Activated CD4-positive, alpha-beta T cell treated with anti-CD3 and anti-CD28 coated beads for 24 hours (primary cell): ENCODE measurements at regions not wholly inside any gene's neighbourhood (a gene's known extent, or its start where the extent isn't known, plus 50 kb on each side); places are given as distances from the start of the nearest gene placed in this dataset.

Experiments
- DNase-seq, 2 donors: peaks; one replicate each; pipeline ENCODE4 v3.0.0-alpha.2; 2020; ENCODE audit warnings: low read depth in 2 of 2

DNA sequence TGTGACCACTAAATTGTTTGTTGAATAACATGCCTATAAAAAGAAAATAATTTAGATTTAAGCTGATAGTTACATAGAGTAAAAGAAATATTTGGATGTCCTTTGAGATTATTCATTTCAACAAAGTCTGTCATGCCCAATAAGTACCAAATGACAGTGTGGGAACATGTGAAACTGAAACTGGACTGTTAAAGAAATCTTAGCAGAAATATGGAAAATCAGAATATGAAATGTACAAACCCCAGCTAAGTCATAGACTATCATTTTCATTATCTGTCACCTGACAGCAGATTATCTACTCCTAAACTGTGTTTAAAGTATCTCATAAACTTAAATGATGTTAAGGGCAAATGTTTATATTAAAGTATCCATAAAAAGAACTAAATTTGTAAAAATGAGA, 437.8 kb upstream of the FAM241A start:
- DNase-seq = no peak

GRCh38 chr4:111712093-111712677, 433.1 kb upstream of the FAM241A start:
- no peak for DNase-seq

DNA sequence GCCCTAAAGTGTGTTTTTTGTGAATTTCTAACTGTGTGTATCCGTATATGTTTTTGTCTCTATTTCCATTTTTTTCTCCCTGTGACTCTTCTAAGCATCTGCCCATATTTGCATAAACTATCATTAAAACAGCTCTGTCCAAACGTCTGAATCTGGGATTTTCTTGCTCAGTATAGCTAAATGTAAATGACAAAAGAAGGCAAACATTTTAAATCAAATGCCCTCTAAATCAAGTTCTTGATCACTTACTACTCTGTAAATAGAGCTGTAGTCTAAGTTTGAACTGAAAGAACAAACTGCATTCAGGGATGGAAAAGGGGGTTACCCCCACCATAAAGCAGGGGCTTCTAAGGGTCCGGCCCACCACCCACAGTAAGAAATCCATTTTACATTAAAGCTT, 432.0 kb upstream of the FAM241A start:
- no peak for DNase-seq

GRCh38 chr4:111717921-111718320, 427.3 kb upstream of the FAM241A start:
- no peak for DNase-seq

- no peak for DNase-seq
Observed at GRCh38 chr4:111718763-111719559, 426.3 kb upstream of the FAM241A start.

- no peak for DNase-seq
Observed at GRCh38 chr4:111720866-111721265, 424.4 kb upstream of the FAM241A start.

DNA sequence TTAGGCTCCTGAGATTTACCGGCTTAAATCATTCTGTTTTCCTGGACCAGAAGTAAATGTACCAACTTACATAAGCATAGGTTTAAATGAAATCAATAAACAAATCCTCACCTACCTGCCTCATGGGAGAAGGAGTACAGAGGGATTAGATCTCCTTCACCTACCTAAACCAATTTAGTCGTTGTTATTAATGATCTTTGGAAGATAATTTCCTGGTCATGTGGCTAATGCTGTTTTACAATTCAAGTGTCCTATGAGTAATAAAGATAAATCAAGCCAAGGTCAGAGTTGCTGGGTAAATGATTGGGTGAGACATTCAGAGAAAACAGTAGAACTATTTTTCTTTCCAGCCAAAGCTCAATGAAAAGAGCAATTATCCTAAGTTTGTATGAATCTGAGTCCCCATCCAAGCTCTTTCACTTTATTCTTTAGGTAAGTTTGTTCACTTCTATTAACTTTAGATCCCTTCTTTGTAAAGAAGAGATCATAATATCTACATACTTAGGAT, 423.0 kb upstream of the FAM241A start:
- no peak for DNase-seq

GRCh38 chr4:111736516-111736915, 408.7 kb upstream of the FAM241A start:
- no peak for DNase-seq

DNA sequence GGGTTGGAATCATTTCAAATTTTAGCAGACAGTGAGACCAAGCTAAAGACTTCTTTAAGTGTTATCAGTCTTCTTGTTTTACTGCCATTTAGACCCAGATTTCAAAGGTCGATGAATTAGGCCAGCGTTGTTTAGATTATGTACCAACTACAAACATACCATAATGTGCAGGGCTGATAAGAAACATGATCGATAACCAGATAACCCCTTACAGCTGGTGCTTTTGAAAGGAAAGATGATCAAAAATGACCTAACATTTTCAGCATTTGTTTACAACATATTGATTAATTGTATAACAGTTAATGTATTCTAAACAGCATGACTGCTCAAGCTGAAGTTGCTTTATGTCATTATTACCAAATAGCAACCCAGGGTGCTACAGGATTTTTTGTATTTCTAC, 400.4 kb upstream of the FAM241A start:
- DNase-seq = no peak

GRCh38 chr4:111748157-111748556, 397.1 kb upstream of the FAM241A start:
- no peak for DNase-seq

DNA sequence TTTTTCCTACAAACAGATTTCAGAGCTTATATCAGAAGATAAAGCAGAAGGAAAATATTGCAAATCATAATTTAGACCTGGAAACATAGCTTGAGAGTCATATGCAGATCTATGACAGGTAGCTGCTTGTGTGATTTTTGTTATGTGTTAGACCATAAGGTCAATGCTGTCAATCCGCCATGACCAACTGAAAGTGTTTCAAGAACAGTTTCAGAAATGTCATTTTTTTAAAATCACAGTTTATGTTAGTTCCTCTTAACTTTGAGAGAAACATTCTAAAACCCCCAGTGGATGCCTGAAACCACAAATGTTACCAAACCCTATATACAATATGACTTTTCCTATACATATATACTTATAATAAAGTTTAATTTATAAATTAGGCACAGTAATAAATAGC, 391.3 kb upstream of the FAM241A start:
- DNase-seq = no peak

- no peak for DNase-seq
Observed at GRCh38 chr4:111755571-111755970, 389.7 kb upstream of the FAM241A start.

DNA sequence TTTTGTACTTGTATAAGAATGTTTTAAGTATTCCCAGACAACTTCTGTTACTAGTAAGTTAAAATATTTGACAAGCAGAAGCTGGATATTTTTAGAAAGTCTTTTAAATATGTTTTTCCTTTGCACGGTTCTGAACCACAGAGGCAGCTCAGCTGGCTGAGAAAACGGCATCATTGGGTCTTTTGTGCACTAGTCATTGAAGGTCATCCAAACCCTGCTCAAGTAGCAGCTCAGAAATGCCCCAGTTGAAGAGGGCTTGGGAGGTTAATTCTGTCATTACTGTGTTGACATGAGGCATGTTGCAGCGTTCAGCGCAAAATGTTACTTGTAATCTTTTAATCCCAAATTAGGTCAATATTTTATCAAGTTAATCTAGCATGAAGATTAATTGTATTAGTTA, 383.7 kb upstream of the FAM241A start:
- DNase-seq = no peak

DNA sequence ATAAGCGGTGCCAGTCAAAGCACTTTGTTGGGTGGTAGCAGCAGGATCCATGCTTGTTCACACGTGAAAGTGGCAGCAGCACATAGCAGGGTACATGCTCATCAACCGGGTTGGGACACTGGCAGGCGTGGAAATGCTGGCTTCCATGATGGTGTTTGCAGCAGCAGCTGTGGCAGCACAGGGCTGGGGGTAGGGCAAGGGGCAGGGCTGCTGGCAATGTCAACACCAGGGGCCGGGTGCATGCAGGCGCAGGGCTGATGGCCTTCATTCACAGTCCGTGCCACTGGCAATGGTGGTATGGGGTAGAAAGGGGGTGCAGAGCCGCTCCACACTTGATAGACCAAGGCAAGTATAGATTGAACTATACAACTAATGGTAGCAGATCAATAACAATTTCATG, 374.7 kb upstream of the FAM241A start:
- DNase-seq = no peak

- no peak for DNase-seq
Observed at GRCh38 chr4:111773858-111774257, 371.4 kb upstream of the FAM241A start.

- DNase-seq = no peak
Observed at GRCh38 chr4:111775556-111776297, 369.5 kb upstream of the FAM241A start.

- no peak for DNase-seq
Observed at GRCh38 chr4:111776561-111776960, 368.7 kb upstream of the FAM241A start.

GRCh38 chr4:111778543-111778942, 366.7 kb upstream of the FAM241A start:
- DNase-seq = no peak

- no peak for DNase-seq
Observed at GRCh38 chr4:111780965-111781364, 364.3 kb upstream of the FAM241A start.

- no peak for DNase-seq
Observed at GRCh38 chr4:111781611-111782010, 363.6 kb upstream of the FAM241A start.

DNA sequence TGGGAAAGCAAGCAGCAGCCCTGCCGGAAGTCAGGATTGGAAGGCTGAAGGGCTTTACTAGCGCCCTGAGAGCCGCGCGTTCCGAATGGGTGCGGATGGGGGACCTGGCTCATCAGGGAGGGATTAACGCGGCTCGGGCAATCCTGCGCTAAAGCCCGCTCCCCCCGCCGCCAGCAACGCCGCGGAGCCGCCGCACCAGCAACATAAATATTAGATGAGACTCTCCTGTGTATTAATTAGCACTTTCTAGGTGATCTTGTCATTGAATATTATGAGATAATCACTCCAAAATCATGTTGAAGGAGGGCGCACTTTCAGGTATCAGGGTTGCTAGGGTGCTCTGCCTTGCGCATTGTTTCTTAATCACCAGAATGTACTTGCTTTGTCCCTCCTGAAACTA, 357.2 kb upstream of the FAM241A start:
- DNase-seq = no peak

DNA sequence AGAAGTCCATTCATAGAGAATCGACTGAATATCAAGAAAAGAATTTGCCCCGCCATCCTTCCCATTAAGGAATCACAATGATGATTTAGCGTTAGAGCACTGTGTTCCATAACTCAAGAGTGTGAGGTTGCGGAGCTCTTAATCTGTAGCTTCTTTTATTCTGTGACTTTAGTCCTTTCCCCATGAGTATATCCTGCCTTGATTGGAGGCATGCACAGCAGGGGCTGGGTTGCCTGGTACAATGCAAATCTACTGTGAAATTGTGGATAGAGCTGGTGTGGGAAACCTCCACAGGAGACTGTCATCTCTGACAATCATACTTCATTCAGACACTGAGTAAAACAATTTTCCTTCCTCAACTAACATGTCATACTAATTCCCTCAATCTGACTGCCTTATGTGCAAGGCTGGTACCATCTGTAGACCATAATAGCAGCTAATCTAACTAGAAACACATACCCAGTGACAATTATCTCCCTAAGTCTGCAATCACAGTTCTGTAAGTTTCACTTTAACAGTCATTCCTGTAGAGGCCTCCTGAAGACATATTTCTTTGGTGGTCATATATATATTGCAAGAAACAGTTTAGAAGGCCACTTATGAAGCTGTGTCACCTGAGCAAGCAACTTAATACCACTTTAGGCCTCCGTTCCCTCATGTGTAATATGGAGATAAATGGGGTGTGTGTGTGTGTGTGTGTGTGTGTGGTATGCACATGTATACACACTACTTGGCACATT, 355.2 kb upstream of the FAM241A start:
- no peak for DNase-seq
